CD1c-positive myeloid dendritic cell (primary cell): ENCODE measurements at regions not wholly inside any gene's neighbourhood (a gene's known extent, or its start where the extent isn't known, plus 50 kb on each side); places are given as distances from the start of the nearest gene placed in this dataset.
"Not testable (repeated sequence)": the region's sequence is repeated elsewhere in the genome, so short reads cannot be mapped to it uniquely, and the experiment has no call there.

Experiments
- DNase-seq: peaks from one replicate; pipeline ENCODE4 v3.0.0-alpha.2; 2016; ENCODE audit errors: extremely low spot score

DNA sequence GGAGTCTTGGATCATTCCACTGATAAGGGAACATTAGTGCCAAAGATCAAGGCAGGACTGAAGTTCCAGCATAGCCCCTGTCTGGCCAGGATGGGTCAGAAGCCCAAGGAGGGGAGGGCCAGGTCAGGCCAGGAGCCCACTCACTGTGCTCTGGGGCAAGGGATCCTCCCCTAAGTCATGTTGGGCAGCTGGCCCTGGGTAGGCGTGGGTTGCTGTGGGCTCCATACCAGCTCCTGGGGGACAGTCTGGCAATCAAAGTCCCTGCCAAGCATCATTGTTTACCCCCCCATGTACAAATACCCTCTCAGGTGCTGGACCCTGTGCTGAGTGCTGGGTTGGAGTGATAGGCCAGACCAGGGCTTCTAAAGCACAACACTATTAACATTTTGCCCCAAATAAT lies 130.5 kb downstream of the IRX5 start:
- DNase-seq: no peak

DNA sequence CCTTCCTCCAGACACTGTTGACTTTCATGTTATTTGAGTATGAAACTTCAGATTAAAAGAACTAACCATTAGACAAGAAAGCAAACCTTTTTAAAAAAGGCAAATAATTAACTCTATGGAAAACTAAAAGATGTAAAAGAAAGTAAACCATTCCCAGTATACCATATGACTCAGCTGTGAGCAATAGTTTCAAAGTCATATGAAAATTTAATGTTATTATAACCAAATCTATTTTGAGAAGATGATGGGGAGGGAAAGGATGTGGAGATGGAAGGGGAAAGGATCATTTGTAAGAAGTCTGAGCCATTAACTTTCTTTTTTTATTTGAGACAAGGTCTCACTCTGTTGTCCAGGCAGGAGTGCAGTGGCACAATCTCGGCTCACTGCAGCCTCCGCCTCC lies 131.8 kb downstream of the IRX5 start:
- DNase-seq: no peak

DNA sequence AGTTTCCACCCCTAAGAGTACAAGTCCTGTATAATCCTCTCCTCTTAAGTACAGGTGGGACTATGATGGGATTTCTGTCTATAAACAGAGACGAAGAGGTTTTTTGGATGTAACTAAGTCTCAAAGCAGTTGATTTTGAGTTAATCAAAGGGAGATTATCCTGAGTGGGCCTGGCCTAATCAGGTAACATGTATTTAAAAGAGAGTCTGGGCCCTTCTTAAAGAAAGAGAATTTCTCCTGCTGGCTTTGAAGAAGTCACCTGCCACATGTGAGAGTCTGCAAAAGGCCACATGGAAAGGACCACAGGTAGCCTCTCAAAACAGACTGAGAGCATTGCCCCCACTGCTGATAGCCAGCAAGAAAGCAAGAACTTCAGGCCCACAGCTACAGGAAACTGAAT lies 142.3 kb downstream of the IRX5 start:
- no peak for DNase-seq

DNA sequence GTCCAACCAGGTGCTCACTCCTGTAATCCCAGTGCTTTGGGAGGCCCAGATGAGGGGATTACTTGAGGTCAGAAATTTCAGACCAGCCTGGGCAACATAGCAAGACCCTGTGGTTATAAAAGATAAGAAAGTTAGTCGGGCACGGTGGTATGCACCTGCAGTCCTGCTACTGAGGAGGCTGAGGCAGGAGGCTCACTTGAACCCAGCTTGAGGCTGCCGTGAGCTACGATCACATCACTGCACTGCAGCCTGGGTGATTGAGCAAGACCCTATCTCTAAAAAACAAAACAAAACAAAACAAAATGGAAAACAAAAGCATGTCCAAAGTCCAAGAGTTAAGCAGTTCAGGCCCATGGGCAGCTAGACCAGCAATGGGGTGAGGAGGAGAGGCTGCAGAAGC lies 143.2 kb downstream of the IRX5 start:
- DNase-seq: no peak

DNA sequence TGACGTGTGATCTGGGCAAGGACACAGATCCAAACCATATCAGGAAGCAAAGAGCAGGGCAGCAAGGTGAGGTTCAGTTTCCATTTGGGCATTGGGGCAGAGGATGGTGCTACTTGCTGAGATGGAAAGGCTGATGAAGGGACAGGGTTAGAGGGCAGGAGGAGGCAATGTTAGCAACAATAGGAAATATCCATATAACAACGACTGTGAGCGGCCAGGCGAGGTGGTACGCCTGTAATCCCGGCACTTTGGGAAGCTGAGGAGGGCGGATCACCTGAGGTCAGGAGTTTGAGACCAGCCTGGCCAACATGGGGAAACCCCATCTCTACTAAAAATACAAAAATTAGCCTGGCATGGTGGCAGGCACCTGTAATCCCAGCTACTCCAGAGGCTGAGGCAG lies 144.5 kb downstream of the IRX5 start:
- DNase-seq: not testable (repeated sequence)

DNA sequence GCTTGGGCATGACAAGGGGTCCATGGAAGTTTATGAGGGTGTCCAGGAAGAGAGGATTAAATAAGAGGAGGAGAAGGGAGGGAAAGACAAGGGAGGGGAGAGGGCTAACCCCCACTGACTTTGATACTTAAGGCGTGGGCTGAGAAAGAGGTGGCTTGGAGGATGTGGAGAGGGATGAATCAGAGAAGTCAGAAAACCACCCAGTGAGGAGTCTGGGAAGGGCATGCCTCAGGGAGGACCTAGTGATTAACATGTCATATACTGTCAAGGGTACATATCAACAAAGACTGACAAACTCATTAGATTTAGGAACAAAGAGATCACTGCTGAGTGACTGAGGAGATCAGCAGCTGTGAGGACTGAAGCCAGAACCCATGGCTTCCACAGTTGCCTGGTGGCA lies 145.4 kb downstream of the IRX5 start:
- no peak for DNase-seq

DNA sequence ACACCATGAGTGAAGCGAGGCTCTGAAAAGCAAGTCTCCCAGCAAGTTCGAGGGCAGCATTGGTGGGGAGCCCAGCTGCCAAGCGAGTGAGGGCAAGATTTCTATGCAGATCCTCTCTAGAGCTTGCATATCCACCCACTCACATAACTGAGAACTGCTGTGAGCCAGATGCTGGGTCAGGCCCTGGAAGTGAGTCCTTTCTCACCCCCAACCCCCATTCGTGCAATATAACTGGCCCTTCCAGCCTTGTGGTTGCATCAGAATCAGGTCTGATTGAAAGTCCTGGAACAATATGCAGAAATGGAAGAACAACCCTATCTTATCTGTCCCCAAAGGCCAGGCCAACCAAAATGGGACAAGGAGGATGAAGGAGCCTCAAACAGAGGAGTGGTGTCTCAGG lies 146.6 kb downstream of the IRX5 start:
- DNase-seq: no peak

DNA sequence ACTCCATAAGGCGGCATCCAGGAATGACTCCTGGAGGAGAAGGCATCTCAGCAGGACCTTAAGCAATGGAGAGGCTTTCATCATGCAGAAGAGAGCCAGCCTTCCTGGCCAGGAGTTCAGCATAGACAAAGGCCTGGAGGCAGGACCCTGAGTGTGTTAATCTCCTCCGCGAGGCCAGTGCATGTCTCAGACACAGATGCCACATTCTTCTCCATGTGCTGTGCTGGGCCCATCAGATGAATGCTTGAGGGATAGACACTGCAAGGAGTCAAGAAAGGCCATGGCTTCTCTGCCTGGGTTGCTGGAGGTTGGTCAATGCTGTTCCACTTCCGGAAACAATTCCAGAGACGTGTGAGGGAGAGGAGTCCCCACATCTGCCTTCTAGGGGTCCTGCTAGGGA lies 147.5 kb downstream of the IRX5 start:
- DNase-seq: no peak

DNA sequence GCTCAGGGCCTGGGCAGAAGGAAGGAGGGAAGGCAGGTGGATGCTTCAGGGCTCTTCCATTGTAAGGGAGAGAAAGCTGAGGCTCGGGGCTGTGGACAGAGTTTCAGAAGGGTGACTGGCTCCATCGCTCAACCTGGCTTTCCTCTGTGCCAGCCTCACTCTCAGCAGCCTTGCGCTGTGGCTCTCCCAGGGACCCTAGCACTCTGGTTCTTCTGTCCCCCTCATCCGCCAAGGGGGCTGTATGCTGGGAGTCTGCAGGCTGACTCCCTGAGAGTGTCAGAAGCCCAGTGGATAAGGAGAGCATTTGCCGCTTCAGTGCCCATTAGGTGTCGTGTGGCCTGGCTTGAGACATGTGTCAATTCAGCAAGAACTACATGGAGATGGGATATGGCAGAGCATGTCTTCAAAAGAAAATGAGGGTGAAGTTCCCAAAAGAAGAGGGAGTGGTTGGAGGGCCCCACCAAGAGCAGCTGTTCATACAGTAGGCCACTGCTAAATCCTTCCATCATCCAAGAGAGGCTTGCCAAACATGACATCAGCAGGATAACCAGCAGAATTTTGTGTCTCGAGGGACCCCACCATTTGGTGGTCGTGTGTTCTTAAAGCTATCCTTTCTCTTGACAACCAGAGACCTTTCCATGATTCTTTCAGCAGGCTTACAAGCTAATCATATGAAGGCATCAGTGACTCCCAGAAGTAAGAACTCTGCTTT lies 148.2 kb downstream of the IRX5 start:
- no peak for DNase-seq

DNA sequence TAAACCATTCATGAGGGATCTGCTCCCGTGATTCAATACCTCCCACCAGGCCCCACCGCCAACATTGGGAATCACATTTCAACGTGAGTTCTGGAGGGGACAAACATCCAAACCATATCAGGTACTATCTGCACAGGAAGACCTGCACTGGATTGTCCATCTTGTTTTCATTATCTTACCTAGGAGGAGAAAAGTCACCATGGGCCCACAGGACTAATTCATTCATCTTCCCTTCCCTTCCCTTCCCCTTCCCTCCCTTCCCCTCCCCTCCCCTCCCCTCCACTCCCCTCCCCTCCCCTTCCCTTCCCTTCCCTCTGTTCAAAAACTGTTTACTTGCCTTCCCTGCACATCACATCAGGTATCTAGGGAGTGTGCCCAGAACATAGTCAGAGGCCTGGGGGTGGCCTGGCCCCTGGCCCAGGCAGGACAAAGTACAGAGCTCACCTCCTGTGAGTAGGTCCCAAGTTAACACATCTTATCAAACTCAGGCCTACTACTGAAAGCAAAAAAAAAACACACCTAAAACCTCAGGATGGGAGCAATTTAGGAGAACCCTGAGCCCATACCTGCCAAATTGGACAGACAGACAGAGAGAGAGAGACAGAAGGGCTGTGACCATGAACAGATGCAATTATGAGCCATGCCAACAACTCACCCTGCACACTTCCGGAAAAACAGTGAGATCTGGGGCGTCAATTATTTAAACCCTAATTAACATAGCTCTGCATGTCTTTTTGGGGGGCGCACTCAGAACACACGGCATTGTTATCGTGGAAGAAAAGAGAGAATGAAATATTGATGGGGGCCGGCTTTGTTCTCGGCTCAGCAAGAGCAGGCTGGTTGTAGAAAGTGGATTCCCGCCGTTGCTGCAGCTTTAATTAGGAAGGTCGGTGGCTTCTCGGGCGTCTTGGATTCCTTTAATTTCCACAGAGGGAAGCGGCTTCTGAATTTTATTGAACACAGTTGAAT lies 151.2 kb downstream of the IRX5 start:
- DNase-seq: no peak

DNA sequence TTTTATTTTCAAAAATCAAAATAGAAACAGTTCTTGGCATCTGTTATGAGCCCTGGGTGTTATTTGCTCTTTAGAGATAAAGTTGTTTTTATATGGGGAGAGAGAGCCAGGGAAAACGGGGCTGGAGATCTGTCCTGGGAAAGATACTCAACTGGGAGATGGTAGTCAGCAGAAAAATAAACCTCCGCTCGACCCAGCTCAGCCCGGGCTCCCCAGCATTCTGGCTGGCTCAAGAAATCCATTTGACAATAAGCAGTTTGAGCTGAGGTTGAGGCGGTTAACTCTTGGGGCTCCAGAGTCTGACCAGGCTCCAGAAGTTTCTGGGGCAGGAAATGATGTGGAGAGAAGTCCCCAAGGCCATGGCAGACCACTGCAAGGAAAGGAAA lies 151.9 kb downstream of the IRX5 start:
- no peak for DNase-seq

DNA sequence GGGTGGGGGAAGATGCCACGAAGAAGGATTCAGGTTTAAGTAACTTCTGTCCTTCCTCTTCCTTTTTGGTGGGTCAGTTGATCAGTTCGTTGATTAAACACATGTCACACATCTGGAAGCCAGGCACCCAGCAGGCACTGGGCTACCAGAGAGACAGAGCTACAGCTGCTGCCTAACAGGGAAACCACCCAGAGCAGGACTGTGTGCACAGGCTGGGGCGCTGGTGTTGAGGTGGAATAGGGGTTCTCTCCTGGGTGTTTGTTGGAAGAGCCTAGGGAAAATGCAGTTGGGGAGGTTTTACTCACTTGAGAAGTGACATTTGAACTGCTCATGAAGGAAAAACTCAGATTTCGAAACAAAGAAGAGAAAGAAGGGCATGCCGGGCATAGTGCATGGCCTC lies 152.4 kb downstream of the IRX5 start:
- no peak for DNase-seq

DNA sequence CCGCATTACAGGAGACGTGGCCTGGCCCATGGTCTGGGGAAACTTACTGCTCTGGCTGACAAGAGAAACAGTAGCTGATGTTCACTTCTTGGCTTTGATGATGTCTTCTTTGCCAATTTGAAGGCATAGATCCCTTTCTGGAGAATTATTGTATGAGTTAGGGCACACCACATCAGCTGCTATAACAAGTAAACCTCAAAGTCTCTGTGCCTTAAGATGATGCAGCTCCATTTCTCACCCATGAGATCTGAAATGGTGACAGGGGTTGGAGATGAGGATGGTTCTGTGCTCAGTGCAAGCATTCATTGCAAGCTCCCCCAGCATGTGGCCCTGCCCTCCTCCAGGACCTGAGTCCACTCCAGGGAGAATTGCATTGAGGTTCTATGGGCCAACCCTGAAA lies 157.4 kb downstream of the IRX5 start:
- no peak for DNase-seq

DNA sequence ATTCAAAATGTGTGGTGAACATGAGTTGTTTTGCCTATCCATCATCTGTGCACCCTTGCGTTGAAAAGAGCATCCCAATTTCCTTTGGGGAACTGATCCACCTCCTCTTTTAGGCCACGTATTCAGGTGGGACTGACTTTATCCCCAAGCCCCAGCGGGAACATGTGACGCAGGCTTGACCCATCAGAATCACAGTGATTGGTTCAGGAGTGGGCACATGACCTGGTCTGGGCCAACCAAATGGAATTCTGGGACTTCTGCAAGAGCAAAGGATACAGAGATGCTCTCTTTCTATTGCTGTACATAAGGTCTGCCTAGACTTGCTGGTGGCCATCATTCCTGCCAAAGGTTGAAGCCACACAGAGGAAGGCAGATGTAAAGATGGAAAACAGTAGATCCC lies 158.9 kb downstream of the IRX5 start:
- DNase-seq: no peak

DNA sequence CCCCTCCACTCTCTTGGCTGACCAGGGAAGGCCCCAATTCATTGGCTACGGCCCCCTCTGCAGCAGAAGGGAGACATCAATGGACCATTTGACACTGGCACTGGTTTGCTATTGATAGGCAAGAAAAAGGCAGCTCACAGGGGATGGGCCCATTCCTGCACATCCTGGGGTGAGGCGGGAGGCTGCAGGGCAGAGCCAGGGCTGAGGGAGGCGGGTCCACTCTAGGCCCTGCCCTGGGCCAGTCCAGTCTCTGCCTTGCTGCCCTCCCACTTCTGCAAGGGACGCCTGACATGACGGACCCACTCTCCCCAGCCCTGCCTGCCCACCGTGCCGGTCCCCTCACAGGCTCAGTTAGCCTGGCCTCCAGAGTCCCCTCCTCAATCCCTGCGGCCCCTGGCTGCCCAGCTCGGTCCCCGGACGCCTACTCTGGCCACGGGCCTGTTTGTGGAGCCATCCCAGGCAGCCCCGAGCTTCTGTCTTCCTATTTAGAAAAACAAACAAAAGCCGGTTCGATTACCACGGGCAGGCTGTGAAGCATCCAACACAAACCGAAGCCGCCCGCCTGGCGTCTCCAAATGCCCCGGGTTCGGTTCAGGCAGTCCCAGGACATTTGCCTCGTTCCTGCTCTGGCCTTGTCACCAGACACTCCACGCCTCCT lies 160.7 kb downstream of the IRX5 start:
- no peak for DNase-seq

DNA sequence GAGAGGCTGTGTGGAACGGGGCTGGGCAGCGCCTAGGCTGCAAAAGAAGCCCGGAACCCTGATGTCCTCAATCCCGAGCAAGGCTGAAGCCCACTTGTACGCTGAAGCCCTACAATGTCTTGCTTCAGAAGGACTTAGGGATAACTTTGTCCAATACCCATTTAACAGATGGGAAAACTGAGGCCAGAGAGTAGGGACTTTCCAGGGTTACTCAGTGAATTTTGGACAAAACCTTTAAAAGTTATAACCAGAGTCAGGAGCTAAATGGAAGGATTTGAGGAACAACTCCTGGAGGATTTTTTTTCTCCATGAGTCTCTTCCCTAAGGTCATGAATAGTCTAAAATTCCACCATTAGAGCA lies 161.2 kb downstream of the IRX5 start:
- no peak for DNase-seq

DNA sequence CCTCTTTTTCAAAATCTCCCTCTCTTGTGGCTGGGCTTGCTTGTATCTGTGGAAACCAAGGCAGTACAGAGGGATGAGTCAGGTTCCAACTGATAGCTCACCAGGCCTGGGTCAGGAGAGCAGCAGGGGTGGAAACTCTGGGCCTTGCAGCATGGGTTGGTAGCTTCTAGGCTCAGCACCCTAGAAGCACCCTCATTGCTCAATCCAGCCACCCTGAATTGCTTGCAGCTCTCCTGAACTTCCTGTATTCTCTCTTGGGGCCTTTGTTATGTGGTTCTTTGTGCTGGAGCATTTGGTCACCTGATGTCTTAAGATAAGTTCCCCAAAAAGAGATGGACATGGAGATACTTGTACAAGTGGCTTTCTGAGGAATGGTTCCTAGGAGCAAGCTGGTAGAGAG lies 169.4 kb downstream of the IRX5 start:
- DNase-seq: no peak

DNA sequence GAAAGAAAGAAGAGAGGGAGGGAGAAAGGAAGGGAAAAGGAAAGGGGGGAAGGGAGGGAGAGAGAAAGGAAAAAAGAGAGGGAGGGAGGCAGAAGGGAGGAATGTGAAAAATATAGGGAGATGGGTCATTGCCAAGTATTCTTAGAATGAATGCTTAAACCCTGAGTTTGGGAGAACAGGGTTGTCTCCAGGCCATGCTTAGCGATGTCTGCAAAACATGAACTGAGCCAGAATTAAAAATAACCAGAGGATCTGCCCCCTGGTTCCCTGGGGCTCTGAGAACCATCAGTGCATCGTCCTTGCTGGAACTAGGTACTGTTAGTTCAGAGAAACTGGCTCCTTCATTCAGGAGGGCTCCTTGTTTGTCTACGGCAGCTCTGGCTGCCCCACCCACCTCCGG lies 170.4 kb downstream of the IRX5 start:
- DNase-seq: no peak

DNA sequence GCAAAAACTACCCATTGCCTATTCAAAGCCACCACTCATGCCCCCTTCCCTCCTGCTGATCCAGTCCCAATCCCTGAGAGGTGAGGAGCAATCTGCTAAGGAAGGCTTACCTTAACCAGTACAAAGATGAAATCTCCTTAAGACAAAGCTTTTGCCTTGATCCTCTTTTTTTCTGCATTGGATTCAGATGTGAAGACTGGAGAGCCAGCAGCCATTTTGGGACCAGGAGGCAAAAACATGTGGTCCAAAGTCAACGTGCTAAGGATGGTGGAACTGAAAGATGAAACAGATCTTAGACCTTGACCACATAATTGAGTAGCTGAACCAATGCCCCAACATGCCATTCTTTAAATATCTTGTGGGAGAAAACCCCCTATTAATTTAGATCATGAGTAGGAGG lies 171.4 kb downstream of the IRX5 start:
- DNase-seq: no peak

DNA sequence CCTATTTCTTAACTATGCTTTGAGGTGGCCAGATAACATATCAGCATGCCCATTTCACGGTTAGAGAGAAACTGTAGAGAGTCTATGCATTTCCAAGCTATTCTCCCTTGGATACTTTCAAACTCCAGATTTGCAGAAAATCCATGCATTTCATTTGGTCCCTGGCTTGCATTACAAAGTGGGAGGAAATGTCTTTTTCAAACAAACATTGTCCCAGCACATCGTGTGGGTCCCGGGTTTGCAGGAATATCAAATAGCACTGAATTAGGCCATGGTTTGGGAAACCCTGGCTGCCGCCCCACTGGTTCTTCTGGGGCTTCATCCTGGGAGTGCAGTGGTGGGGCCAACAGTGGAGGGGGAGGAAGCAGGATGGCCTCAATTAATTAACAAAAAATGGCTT lies 171.9 kb downstream of the IRX5 start:
- no peak for DNase-seq

DNA sequence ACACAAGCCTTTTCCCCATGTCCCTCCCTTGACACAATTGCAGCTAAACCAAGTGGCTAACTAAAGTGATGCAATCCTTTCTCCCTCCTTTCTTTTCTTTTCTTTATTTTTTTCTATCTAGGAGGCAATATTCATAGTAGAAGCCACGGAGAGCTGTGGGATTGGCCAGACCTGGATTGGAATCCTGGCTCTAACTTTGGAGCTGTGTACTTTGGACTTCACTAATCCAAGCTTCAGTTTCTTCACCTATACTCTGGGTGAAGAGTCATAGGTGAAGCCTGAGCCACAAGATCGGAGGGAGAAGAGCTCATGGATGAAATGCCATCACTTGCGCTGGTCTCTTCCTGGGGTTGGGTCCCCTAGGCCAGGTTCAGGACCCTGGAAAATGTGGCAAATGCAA lies 177.2 kb downstream of the IRX5 start:
- no peak for DNase-seq

DNA sequence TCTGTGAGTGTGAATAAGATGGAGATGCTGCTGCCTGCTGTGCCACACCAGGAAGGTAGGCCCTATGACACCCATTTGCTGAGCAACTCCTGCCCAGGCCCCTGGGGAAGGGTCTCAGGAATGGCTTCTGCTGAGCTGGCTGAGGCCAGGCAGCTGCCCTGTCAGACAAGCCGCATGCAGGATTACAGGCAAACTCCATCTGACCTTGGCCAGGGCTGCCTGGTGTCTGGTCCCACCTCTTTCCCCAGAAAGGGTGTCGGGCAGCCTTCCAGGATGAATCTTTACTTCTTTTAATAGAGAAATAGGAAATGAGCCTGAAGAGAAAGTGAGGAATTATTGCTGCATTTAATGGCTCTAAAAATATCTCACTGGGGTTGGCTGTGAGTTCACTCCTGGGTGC lies 182.5 kb downstream of the IRX5 start:
- DNase-seq: no peak

DNA sequence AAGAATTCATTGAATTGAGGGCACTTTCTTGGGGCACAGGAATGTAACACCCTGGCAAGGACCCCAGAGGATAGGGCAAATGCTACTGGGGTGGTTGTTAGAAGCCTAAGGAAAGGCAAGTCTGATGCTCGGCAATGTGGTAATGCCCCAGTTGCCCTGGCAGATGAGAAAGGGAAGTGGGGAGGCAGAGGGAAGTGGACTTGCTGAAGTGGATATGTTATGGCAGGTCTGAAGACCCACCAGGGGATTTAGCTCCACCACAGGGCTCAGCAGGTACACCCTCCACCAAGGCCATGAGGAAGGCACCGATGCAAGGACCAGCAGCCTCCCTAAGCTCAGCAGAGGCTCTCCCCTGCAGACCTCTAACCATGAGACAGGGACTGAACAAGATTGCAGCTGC lies 184.8 kb downstream of the IRX5 start:
- no peak for DNase-seq
